Hepatocyte (in vitro differentiated cells): ENCODE measurements at regions not wholly inside any gene's neighbourhood (a gene's known extent, or its start where the extent isn't known, plus 50 kb on each side); places are given as distances from the start of the nearest gene placed in this dataset.

Source experiments
- DNase-seq: peaks from one replicate; pipeline ENCODE4 v3.0.0-alpha.2; 2016; ENCODE audit warnings: low spot score
- H2AFZ ChIP-seq: fragments of 200-600 bp; sonication (generic); 2 replicates; pipeline ENCODE4 v1.6.0; 2016; ENCODE audit warnings: antibody characterized with exemption, mild to moderate bottlenecking
- H3K27ac ChIP-seq: fragments of 200-600 bp; sonication (generic); 2 replicates; pipeline ENCODE4 v1.5.1; 2016; ENCODE audit warnings: mild to moderate bottlenecking
- H3K27me3 ChIP-seq: fragments of 200-600 bp; sonication (generic); 2 replicates; pipeline ENCODE4 v1.6.1; 2016
- H3K36me3 ChIP-seq: fragments of 200-600 bp; sonication (generic); replicated peaks from 2 replicates; pipeline ENCODE4 v1.5.1; 2016; ENCODE audit warnings: low read depth; ENCODE audit not compliant: insufficient read depth
- H3K4me1 ChIP-seq: fragments of 200-600 bp; sonication (generic); 2 replicates; pipeline ENCODE4 v1.5.1; 2016; ENCODE audit warnings: mild to moderate bottlenecking, moderate library complexity; ENCODE audit not compliant: insufficient read depth
- H3K4me2 ChIP-seq: fragments of 200-600 bp; sonication (generic); 2 replicates; pipeline ENCODE4 v1.6.0; 2016
- H3K4me3 ChIP-seq: fragments of 200-600 bp; sonication (generic); 2 replicates; pipeline ENCODE4 v1.5.1; 2016; ENCODE audit warnings: mild to moderate bottlenecking
- H3K79me2 ChIP-seq: fragments of 200-600 bp; sonication (generic); 2 replicates; pipeline ENCODE4 v1.6.0; 2017; ENCODE audit warnings: mild to moderate bottlenecking
- H3K9me2 ChIP-seq: fragments of 200-600 bp; sonication (generic); replicated peaks from 2 replicates; pipeline ENCODE4 v1.6.0; 2017; ENCODE audit warnings: mild to moderate bottlenecking; ENCODE audit not compliant: insufficient read depth
- H3K9me3 ChIP-seq: fragments of 200-600 bp; sonication (generic); 2 replicates; pipeline ENCODE4 v1.5.1; 2016; ENCODE audit warnings: low read depth, mild to moderate bottlenecking
- H4K20me1 ChIP-seq: fragments of 200-600 bp; sonication (generic); 2 replicates; pipeline ENCODE4 v1.6.0; 2016; ENCODE audit warnings: mild to moderate bottlenecking; ENCODE audit not compliant: insufficient read depth, poor library complexity, severe bottlenecking
- CTCF ChIP-seq: fragments of 200-600 bp; sonication (generic); IDR thresholded peaks from 2 replicates; pipeline ENCODE4 v1.5.1; 2016; ENCODE audit warnings: antibody characterized with exemption, mild to moderate bottlenecking; ENCODE audit not compliant: poor library complexity
- EZH2 ChIP-seq: fragments of 200-600 bp; sonication (generic); IDR thresholded peaks from 2 replicates; pipeline ENCODE4 v1.6.1; 2016; ENCODE audit warnings: antibody characterized with exemption, mild to moderate bottlenecking, borderline replicate concordance
- EZH2phosphoT487 ChIP-seq: fragments of 200-600 bp; sonication (generic); IDR thresholded peaks from one replicate; pipeline ENCODE4 v1.6.1; 2018; ENCODE audit warnings: antibody characterized with exemption, mild to moderate bottlenecking, low read depth, moderate library complexity; ENCODE audit not compliant: unreplicated experiment, severe bottlenecking
- WGBS: methylation state at CpG from one replicate; pipeline ENCODE4 v1.1.6; 2016; ENCODE audit warnings: low lambda C conversion rate; ENCODE audit errors: missing lambda C conversion rate; 5-methylcytosine and 5-hydroxymethylcytosine counted together

DNA sequence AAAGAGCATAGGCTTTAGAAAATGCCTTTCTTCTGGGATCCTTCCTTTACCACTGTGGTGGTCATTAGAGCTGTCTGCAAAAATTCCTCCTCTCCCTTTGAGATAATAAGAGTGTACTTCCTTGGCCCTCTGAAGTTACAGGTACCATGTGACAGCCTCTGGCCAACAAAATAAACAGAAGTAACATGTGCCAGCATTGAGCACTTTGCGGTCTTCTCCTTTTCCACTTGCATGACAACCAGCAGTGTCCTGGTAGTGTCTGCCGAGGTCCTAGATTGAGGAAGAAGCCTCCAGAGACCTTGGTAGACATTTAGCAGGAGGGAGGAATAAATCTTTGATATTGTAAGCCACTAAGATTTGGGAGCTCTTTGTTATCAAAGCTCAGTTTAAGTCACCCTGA is 87.5 kb upstream of the ARID1B start:
- H3K4me2 ChIP-seq, result no peak overlapping the region
- H3K4me3 ChIP-seq, result no peak overlapping the region

GRCh38 chr6:156688620-156688971 is 88.6 kb upstream of the ARID1B start:
- peak overlapping the region; percentile 89 for H3K4me2 ChIP-seq
- no peak for DNase-seq
- peak overlapping the region; percentile 98 for H2AFZ ChIP-seq
- no peaks in the 10 kb centered on the region for H3K36me3 ChIP-seq
- H3K4me1 ChIP-seq, result peaks cover 7% of the 10 kb centered on the region
- WGBS, result 100% methylated on average over 1 of the region's 1 CpG
- no peaks in the 10 kb centered on the region for H3K9me3 ChIP-seq
- no peaks in the 10 kb centered on the region for H3K79me2 ChIP-seq
- no peaks in the 10 kb centered on the region for H3K9me2 ChIP-seq
- peak overlapping the region; percentile 93 for H3K27ac ChIP-seq
- H4K20me1 ChIP-seq, result no peaks in the 10 kb centered on the region
- TF ChIP-seq EZH2 (no peak), CTCF (no peak), EZH2phosphoT487 (no peak)
- H3K4me3 ChIP-seq, result no peak overlapping the region
- H3K27me3 ChIP-seq, result no peaks in the 10 kb centered on the region

More for the DNA sequence above, 87.5 kb upstream of the ARID1B start:
- no peaks in the 10 kb centered on the region for H4K20me1 ChIP-seq
- no peaks in the 10 kb centered on the region for H3K36me3 ChIP-seq
- H3K27me3 ChIP-seq, result no peaks in the 10 kb centered on the region
- no peaks in the 10 kb centered on the region for H3K79me2 ChIP-seq
- no peak for DNase-seq
- no peak overlapping the region for H2AFZ ChIP-seq
- H3K9me3 ChIP-seq, result no peaks in the 10 kb centered on the region
- no peaks in the 10 kb centered on the region for H3K9me2 ChIP-seq
- no peak overlapping the region for H3K27ac ChIP-seq
- H3K4me1 ChIP-seq, result peaks cover 7% of the 10 kb centered on the region
- WGBS, result 88% methylated on average over 2 of the region's 2 CpGs
- no peak for TF ChIP-seq EZH2
- TF ChIP-seq CTCF, result no peak
- no peak for TF ChIP-seq EZH2phosphoT487

DNA sequence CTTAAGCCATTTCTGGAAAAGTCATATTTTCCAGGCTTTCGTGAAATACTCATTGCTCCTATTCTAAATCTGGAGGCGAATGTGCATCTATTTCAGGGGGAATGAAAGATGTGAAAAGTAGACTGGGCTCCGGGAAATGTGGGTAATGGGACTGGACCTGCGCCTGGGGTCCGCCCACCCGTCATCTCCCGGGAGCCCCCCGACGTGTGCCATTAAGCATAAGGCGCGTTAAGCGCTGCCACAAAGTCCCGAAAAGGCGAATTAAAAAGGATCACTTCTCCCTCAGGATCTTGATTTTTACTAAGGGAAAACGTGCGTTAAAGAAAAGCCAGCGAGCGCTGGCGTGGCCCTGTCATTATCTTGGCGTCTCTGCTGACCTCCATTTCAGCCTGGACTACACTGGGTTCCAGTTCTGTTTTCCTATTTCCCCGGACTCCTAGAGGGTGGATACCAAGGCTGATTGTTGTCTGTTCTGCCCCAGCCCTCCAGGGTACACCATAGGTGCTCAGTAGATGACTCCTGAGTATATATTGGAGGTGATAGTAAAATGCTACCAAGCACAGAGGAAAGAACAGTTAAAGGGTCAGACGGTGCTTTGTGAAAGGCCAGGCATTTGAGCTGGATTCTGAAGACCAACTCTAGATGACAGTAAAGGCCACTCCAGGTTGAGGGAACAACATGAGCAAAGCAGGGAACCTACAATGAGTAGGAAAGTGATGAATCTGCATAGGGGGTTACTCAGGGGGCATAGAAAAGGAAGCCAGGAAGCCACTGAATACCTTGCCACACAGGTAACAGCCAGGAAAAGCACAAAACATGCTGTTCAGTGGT is 89.2 kb upstream of the ARID1B start:
- Histone ChIP-seq H3K9me2 (no peaks in the 10 kb centered on the region), H3K9me3 (no peaks in the 10 kb centered on the region), H3K27me3 (no peaks in the 10 kb centered on the region), H3K36me3 (no peaks in the 10 kb centered on the region), H3K4me2 (peak overlapping the region; percentile 89), H3K27ac (peak overlapping the region; percentile 93), H3K79me2 (no peaks in the 10 kb centered on the region), H2AFZ (peak overlapping the region; percentile 98), H3K4me1 (peaks cover 7% of the 10 kb centered on the region), H3K4me3 (peak overlapping the region; percentile 92), H4K20me1 (no peaks in the 10 kb centered on the region)
- no peak for TF ChIP-seq EZH2phosphoT487
- TF ChIP-seq CTCF, result no peak
- no peak for TF ChIP-seq EZH2
- peak; percentile 36 for DNase-seq
- WGBS, result 3% methylated on average over 22 of the region's 22 CpGs
